GM23338 (cell line): ENCODE measurements at regions not wholly inside any gene's neighbourhood (a gene's known extent, or its start where the extent isn't known, plus 50 kb on each side); places are given as distances from the start of the nearest gene placed in this dataset.

ENCODE experiments used
- ATAC-seq: fragments of 200-7000 bp; cut with Tn5 transposase; 3 replicates; pipeline ENCODE4 v1.9.1; 2020
- DNase-seq: peaks from one replicate; pipeline ENCODE4 v3.0.0-alpha.2; 2015; ENCODE audit warnings: low spot score
- H2AFZ ChIP-seq: fragments of 200-600 bp; sonication (generic); 2 replicates; pipeline ENCODE4 v1.8.0; 2016; ENCODE audit warnings: antibody characterized with exemption, mild to moderate bottlenecking, moderate library complexity
- H3F3A ChIP-seq: fragments of 200-600 bp; sonication (generic); replicated peaks from 2 replicates; pipeline ENCODE4 v1.8.0; 2017; ENCODE audit warnings: antibody characterized with exemption, mixed run types, low read depth
- H3K27ac ChIP-seq: fragments of 200-600 bp; sonication (generic); 2 replicates; pipeline ENCODE4 v1.6.1; 2016; ENCODE audit warnings: low read depth
- H3K27me3 ChIP-seq: fragments of 200-600 bp; sonication (generic); 2 replicates; pipeline ENCODE4 v1.8.0; 2016; ENCODE audit warnings: mild to moderate bottlenecking, mixed run types, moderate library complexity; ENCODE audit not compliant: insufficient read depth
- H3K36me3 ChIP-seq: fragments of 200-600 bp; sonication (generic); 2 replicates; pipeline ENCODE4 v1.8.0; 2016; ENCODE audit warnings: mild to moderate bottlenecking; ENCODE audit not compliant: insufficient read depth
- H3K4me1 ChIP-seq: fragments of 200-600 bp; sonication (generic); 2 replicates; pipeline ENCODE4 v1.8.0; 2016; ENCODE audit warnings: mild to moderate bottlenecking, moderate library complexity; ENCODE audit not compliant: insufficient read depth
- H3K4me2 ChIP-seq: fragments of 200-600 bp; sonication (generic); 2 replicates; pipeline ENCODE4 v1.7.1; 2017; ENCODE audit warnings: mixed run types
- H3K4me3 ChIP-seq: fragments of 200-600 bp; sonication (generic); 2 replicates; pipeline ENCODE4 v1.6.1; 2016; ENCODE audit warnings: mixed run types
- H3K79me2 ChIP-seq: fragments of 200-600 bp; sonication (generic); replicated peaks from 2 replicates; pipeline ENCODE4 v1.8.0; 2017; ENCODE audit warnings: mild to moderate bottlenecking; ENCODE audit not compliant: insufficient read depth
- H3K9me2 ChIP-seq: fragments of 200-600 bp; sonication (generic); 2 replicates; pipeline ENCODE4 v1.8.0; 2017; ENCODE audit not compliant: insufficient read depth
- H4K20me1 ChIP-seq: fragments of 200-600 bp; sonication (generic); replicated peaks from 2 replicates; pipeline ENCODE4 v1.8.0; 2017; ENCODE audit warnings: mild to moderate bottlenecking; ENCODE audit not compliant: insufficient read depth
- H3K27ac Mint-ChIP-seq: 2 replicates; pipeline ENCODE4 v1.8.0; 2020; ENCODE audit warnings: inconsistent platforms, mild to moderate bottlenecking, moderate library complexity, mixed read lengths
- H3K27me3 Mint-ChIP-seq: 3 replicates; pipeline ENCODE4 v1.8.0; 2022; ENCODE audit warnings: low read depth, mild to moderate bottlenecking, moderate library complexity, mixed read lengths, inconsistent platforms; ENCODE audit not compliant: insufficient read depth, poor library complexity
- H3K36me3 Mint-ChIP-seq: 3 replicates; pipeline ENCODE4 v1.8.0; 2021; ENCODE audit warnings: low read depth, mild to moderate bottlenecking, inconsistent platforms, moderate library complexity, mixed read lengths
- H3K4me1 Mint-ChIP-seq: 3 replicates; pipeline ENCODE4 v1.8.0; 2020; ENCODE audit warnings: mild to moderate bottlenecking, inconsistent platforms, mixed read lengths
- H3K4me3 Mint-ChIP-seq: 3 replicates; pipeline ENCODE4 v1.8.0; 2021; ENCODE audit warnings: moderate library complexity, mild to moderate bottlenecking, inconsistent platforms, mixed read lengths
- H3K9me3 Mint-ChIP-seq: 3 replicates; pipeline ENCODE4 v1.8.0; 2020; ENCODE audit warnings: moderate library complexity, mild to moderate bottlenecking, inconsistent platforms, mixed read lengths
- CREB1 ChIP-seq: fragments of 250-450 bp; sonication (Bioruptor Pico); IDR thresholded peaks from 2 replicates; pipeline ENCODE4 v1.5.0; 2020; ENCODE audit warnings: low read depth, mild to moderate bottlenecking, moderate library complexity
- CTCF ChIP-seq, 2 experiments: fragments of 200-600 bp in 1 of 2; sonication (generic) in 1 of 2; conservative IDR thresholded peaks; 2 replicates each; pipeline versions ENCODE4 v1.5.1 to v1.6.1; 2016 to 2017; ENCODE audit warnings: antibody characterized with exemption in 2 of 2, low read depth in 2 of 2, mild to moderate bottlenecking in 2 of 2, moderate library complexity in 1 of 2
- ETS1 ChIP-seq: IDR thresholded peaks from 2 replicates; pipeline ENCODE4 v1.6.1; 2016; ENCODE audit warnings: antibody characterized with exemption
- EZH2 ChIP-seq: fragments of 200-600 bp; sonication (generic); IDR thresholded peaks from one replicate; pipeline ENCODE4 v1.8.0; 2017; ENCODE audit warnings: antibody characterized with exemption, mild to moderate bottlenecking, low read depth; ENCODE audit not compliant: unreplicated experiment
- EZH2phosphoT487 ChIP-seq: fragments of 200-600 bp; sonication (generic); IDR thresholded peaks from one replicate; pipeline ENCODE4 v1.8.1; 2018; ENCODE audit warnings: antibody characterized with exemption; ENCODE audit not compliant: unreplicated experiment
- JUNB ChIP-seq: IDR thresholded peaks from one replicate; pipeline ENCODE4 v1.6.1; 2016; ENCODE audit warnings: antibody characterized with exemption; ENCODE audit not compliant: unreplicated experiment
- NANOG ChIP-seq: IDR thresholded peaks from 2 replicates; pipeline ENCODE4 v1.6.1; 2016; ENCODE audit warnings: antibody characterized with exemption, borderline replicate concordance
- REST ChIP-seq: IDR thresholded peaks from one replicate; pipeline ENCODE4 v1.6.1; 2018; ENCODE audit warnings: antibody characterized with exemption; ENCODE audit not compliant: unreplicated experiment
- STAT1 ChIP-seq: IDR thresholded peaks from one replicate; pipeline ENCODE4 v1.6.1; 2016; ENCODE audit warnings: antibody characterized with exemption; ENCODE audit not compliant: unreplicated experiment
- ZNF114 ChIP-seq: fragments of 250-450 bp; sonication (Bioruptor Pico); IDR thresholded peaks from 2 replicates; pipeline ENCODE4 v1.5.0; 2020; ENCODE audit warnings: mild to moderate bottlenecking, moderate library complexity
- ZNF462 ChIP-seq: fragments of 250-450 bp; sonication (Bioruptor Pico); IDR thresholded peaks from 2 replicates; pipeline ENCODE4 v1.5.0; 2020; ENCODE audit warnings: mild to moderate bottlenecking, moderate library complexity

GRCh38 chr16:86716649-86717048 lies 138.3 kb downstream of the FOXL1 start (continued):
- TF ChIP-seq ZNF462 (CRISPR knock-in tag) (no peak), ETS1 (no peak), EZH2 (no peak), NANOG (no peak)

GRCh38 chr16:86718118-86718517 lies 139.8 kb downstream of the FOXL1 start:
- no peaks in the 10 kb centered on the region for H3K9me2 ChIP-seq
- no peaks in the 10 kb centered on the region for H4K20me1 ChIP-seq
- no peak overlapping the region for H3K4me3 ChIP-seq
- H3K36me3 Mint-ChIP-seq: no peaks in the 10 kb centered on the region
- no peaks in the 10 kb centered on the region for H3K9me3 Mint-ChIP-seq
- H3K27ac ChIP-seq: no peak overlapping the region
- peaks cover 5% of the 10 kb centered on the region for H3K27me3 Mint-ChIP-seq
- no peaks in the 10 kb centered on the region for H3K27me3 ChIP-seq
- ATAC-seq (peak; percentile 63), DNase-seq (no peak)
- no peaks in the 10 kb centered on the region for H3K36me3 ChIP-seq
- H3K4me2 ChIP-seq: no peak overlapping the region
- 0 out of 2 replicates have a peak overlapping the region, but pooled peaks have one; percentile 63 for H2AFZ ChIP-seq
- no peak overlapping the region for H3K4me3 Mint-ChIP-seq
- no peaks in the 10 kb centered on the region for H3K79me2 ChIP-seq
- H3K27ac Mint-ChIP-seq: no peak overlapping the region
- H3F3A ChIP-seq: no peaks in the 10 kb centered on the region
- peaks cover 31% of the 10 kb centered on the region for H3K4me1 Mint-ChIP-seq
- H3K4me1 ChIP-seq: peaks cover 9% of the 10 kb centered on the region; the same call in 1 of the 2 replicates
- TF ChIP-seq EZH2phosphoT487: no peak
- TF ChIP-seq ZNF114: no peak
- TF ChIP-seq EZH2: no peak
- no peak for TF ChIP-seq NANOG
- TF ChIP-seq CREB1 (CRISPR knock-in tag): no peak
- no peak for TF ChIP-seq REST
- no peak for TF ChIP-seq CTCF (conservative IDR thresholded peaks at IDR 0.05; ENCODE audit: low read depth in 2 of 2)
- no peak for TF ChIP-seq ETS1
- no peak for TF ChIP-seq STAT1
- no peak for TF ChIP-seq JUNB
